ENCODE measurements at regions not wholly inside any gene's neighbourhood (a gene's known extent, or its start where the extent isn't known, plus 50 kb on each side); places are given as distances from the start of the nearest gene placed in this dataset.

DNA sequence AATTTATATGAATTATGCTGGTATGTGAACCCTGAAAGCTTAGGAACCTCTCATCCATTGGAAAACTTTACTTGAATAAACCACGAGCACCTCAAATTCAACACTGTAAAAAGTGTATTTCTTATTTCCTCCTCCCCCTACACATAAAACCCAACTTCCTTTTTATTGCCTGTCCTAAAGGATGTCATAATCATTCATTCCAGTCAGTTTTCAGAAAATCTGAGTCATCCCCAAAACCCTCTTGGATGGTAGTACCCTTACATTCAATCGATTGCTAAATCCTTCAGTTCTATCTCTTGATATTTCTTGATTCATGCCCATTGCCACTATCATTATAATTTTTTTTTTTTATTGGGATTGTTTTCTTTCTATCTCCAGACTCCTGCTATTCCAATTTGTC is 91.1 kb upstream of the ATP8A1 start:
- no peak for DNase-seq

DNA sequence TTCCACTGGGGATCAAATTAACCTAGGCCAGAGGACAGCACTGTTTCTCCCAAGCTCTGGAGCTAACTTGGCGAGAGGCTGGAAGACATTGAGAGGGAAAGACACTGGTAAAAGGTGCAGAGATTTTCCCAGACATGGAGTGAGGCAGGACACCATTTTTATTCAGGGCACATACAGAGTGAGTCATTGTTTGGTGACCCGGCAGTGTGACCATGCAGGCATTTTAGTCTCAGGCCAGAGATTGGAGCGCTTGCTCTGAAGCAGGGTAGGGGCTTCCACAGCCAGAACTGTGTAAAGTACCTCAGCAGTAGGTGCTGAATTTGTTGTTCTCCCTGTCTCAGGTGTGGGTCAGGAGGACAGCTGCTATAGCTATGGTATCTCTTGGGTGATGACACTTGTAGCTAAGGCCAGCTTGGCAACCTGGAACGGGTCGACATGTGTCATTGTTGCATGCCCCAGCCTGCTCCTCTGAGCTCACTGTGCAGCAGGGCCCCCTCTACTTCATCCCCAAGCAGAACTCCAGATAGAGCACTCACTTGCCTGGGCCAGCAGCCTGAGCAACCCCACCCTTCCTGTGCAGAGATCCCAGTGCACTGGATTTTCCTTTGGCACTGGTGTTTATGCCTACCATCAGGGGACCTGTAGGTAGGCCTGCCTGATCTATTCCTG is 79.8 kb upstream of the ATP8A1 start:
- TF ChIP-seq, protein P1, sequence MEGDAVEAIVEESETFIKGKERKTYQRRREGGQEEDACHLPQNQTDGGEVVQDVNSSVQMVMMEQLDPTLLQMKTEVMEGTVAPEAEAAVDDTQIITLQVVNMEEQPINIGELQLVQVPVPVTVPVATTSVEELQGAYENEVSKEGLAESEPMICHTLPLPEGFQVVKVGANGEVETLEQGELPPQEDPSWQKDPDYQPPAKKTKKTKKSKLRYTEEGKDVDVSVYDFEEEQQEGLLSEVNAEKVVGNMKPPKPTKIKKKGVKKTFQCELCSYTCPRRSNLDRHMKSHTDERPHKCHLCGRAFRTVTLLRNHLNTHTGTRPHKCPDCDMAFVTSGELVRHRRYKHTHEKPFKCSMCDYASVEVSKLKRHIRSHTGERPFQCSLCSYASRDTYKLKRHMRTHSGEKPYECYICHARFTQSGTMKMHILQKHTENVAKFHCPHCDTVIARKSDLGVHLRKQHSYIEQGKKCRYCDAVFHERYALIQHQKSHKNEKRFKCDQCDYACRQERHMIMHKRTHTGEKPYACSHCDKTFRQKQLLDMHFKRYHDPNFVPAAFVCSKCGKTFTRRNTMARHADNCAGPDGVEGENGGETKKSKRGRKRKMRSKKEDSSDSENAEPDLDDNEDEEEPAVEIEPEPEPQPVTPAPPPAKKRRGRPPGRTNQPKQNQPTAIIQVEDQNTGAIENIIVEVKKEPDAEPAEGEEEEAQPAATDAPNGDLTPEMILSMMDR (IDR thresholded peaks at IDR 0.05): no peak
- H3K27ac Mint-ChIP-seq: no peak overlapping the region
- DNase-seq: no peak
- H3K4me1 Mint-ChIP-seq (ENCODE audit: low read depth): no peaks in the 10 kb centered on the region
- peaks cover 75% of the 10 kb centered on the region for H3K9me3 Mint-ChIP-seq
- H3K4me3 Mint-ChIP-seq: no peak overlapping the region
- H3K36me3 Mint-ChIP-seq (ENCODE audit: low read depth): no peaks in the 10 kb centered on the region
- no peaks in the 10 kb centered on the region; the same call in 1 of the 2 replicates for H3K27me3 Mint-ChIP-seq (ENCODE audit: insufficient read depth)

More for the DNA sequence above, 91.1 kb upstream of the ATP8A1 start:
- Mint-ChIP-seq H3K27me3 (ENCODE audit: insufficient read depth) (no peaks in the 10 kb centered on the region; the same call in 1 of the 2 replicates), H3K27ac (no peak overlapping the region), H3K36me3 (ENCODE audit: low read depth) (no peaks in the 10 kb centered on the region), H3K4me1 (ENCODE audit: low read depth) (no peaks in the 10 kb centered on the region), H3K4me3 (no peak overlapping the region), H3K9me3 (peaks cover 11% of the 10 kb centered on the region)
- TF ChIP-seq, protein P1 (IDR thresholded peaks at IDR 0.05): no peak

DNA sequence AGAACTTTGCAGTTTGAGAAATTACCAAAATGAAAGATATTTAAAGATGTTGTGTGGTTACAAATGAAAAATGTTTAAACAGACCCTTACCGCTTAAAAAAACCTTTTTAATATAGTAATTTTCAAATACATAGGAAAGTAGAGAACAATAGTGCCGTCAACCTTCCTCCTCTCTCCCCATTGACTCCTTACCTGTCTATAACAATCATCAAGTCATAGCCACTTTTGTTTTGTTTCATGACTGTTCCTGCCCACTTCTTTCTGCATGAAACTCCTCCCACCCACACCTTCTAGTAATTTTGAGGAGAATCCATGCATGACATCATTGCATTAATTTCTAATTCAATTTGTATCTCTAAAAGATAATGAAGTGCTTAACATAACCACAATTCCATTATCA is 76.5 kb upstream of the ATP8A1 start:
- H3K27me3 Mint-ChIP-seq (ENCODE audit: insufficient read depth): no peaks in the 10 kb centered on the region; the same call in 1 of the 2 replicates
- no peak overlapping the region for H3K4me3 Mint-ChIP-seq
- H3K4me1 Mint-ChIP-seq (ENCODE audit: low read depth): no peaks in the 10 kb centered on the region
- H3K36me3 Mint-ChIP-seq (ENCODE audit: low read depth): no peaks in the 10 kb centered on the region
- H3K9me3 Mint-ChIP-seq: peaks cover 56% of the 10 kb centered on the region
- no peak for DNase-seq
- no peak overlapping the region for H3K27ac Mint-ChIP-seq
- TF ChIP-seq, protein P1 (IDR thresholded peaks at IDR 0.05): no peak

DNA sequence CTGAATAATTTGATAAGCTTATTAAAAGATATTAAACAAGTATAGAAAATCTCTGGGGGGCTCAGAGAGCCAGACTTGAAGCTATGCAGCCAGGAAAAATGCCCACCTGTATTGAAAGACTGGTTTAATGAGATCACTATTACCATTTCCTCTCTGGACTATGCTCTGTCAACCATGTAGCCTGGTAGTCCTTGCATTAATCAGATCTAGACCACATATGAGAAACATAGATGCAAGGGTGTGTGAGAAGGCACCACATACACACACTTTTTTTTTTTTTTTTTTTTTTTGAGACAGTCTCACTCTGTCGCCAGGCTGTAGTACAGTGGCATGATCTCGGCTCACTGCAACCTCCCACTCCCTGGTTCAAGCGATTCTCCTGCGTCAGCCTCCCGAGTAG is 75.9 kb upstream of the ATP8A1 start:
- Mint-ChIP-seq H3K4me3 (no peak overlapping the region), H3K27ac (no peak overlapping the region), H3K27me3 (ENCODE audit: insufficient read depth) (no peaks in the 10 kb centered on the region; the same call in 1 of the 2 replicates), H3K9me3 (peaks cover 51% of the 10 kb centered on the region), H3K36me3 (ENCODE audit: low read depth) (no peaks in the 10 kb centered on the region), H3K4me1 (ENCODE audit: low read depth) (no peaks in the 10 kb centered on the region)
- TF ChIP-seq, protein P1 (IDR thresholded peaks at IDR 0.05): no peak
- no peak for DNase-seq

DNA sequence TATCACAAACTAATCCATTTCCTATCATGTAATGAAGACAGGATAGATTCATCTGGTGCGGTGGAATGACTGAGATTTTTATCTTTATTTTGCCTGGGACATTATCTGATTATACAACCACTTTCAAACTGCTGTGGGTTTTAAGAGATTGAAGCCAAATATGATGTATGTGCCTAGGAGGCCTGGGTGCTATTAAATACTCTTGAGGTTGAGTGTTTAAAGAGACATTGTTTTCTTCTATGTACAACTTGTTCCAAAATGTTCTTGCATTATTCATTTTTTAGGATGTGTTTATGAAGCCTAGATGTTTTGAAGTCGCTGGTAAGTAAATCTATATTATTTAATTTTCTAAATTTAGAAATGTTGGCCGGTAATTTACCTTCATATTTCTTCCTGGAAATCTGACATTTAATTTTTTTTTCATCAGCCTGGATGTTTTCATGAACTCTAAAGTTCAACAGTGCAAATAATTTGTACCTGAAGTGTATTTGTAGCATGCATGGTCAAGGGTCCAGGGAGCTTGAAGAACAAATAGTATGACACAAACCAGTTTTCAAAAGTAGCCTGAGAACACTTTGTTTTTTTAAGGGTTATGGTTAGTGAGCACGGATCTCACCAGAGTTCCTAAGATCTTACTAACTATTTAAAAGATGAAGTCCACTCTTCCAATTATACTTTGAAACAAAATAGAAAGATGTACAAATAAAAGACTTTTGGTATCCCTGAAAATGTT is 72.8 kb upstream of the ATP8A1 start:
- TF ChIP-seq, protein P1 (IDR thresholded peaks at IDR 0.05): no peak
- H3K27me3 Mint-ChIP-seq (ENCODE audit: insufficient read depth): no peaks in the 10 kb centered on the region
- peaks cover 24% of the 10 kb centered on the region for H3K9me3 Mint-ChIP-seq
- no peaks in the 10 kb centered on the region for H3K4me1 Mint-ChIP-seq (ENCODE audit: low read depth)
- no peaks in the 10 kb centered on the region for H3K36me3 Mint-ChIP-seq (ENCODE audit: low read depth)
- no peak overlapping the region for H3K4me3 Mint-ChIP-seq
- no peak for DNase-seq
- no peak overlapping the region for H3K27ac Mint-ChIP-seq

Measured in HFFc6 (cell line).